Loucy (cell line): ENCODE measurements at regions not wholly inside any gene's neighbourhood (a gene's known extent, or its start where the extent isn't known, plus 50 kb on each side); places are given as distances from the start of the nearest gene placed in this dataset.

ENCODE experiments used
- H2AFZ ChIP-seq: fragments of 200-600 bp; sonication (generic); 2 replicates; pipeline ENCODE4 v1.6.0; 2016; ENCODE audit warnings: antibody characterized with exemption, mild to moderate bottlenecking, low read length, moderate library complexity
- H3F3A ChIP-seq: fragments of 200-600 bp; 2 replicates; pipeline ENCODE4 v1.6.0; 2016; ENCODE audit warnings: antibody characterized with exemption, low read depth, mild to moderate bottlenecking
- H3K27me3 ChIP-seq: fragments of 200-600 bp; sonication (generic); 2 replicates; pipeline ENCODE4 v1.6.1; 2014; ENCODE audit warnings: low read length, mild to moderate bottlenecking; ENCODE audit not compliant: insufficient read depth, poor library complexity, severe bottlenecking
- H3K36me3 ChIP-seq: fragments of 200-600 bp; sonication (generic); 2 replicates; pipeline ENCODE4 v1.6.1; 2016; ENCODE audit warnings: low read length; ENCODE audit not compliant: insufficient read depth
- H3K4me1 ChIP-seq: fragments of 200-600 bp; sonication (generic); 2 replicates; pipeline ENCODE4 v1.5.1; 2014; ENCODE audit warnings: low read length, mild to moderate bottlenecking; ENCODE audit not compliant: insufficient read depth, poor library complexity, severe bottlenecking
- H3K4me2 ChIP-seq: fragments of 200-600 bp; sonication (generic); 2 replicates; pipeline ENCODE4 v1.6.0; 2014; ENCODE audit warnings: antibody characterized with exemption, low read length, low read depth, mild to moderate bottlenecking; ENCODE audit not compliant: poor library complexity, severe bottlenecking
- H3K4me3 ChIP-seq: fragments of 200-600 bp; sonication (generic); 2 replicates; pipeline ENCODE4 v1.5.1; 2014; ENCODE audit warnings: low read length, mild to moderate bottlenecking, mixed read lengths; ENCODE audit not compliant: poor library complexity, severe bottlenecking
- H3K79me2 ChIP-seq: fragments of 200-600 bp; sonication (generic); 2 replicates; pipeline ENCODE4 v1.6.1; 2014; ENCODE audit warnings: low read length; ENCODE audit not compliant: insufficient read depth
- H3K9ac ChIP-seq: fragments of 200-600 bp; sonication (generic); 2 replicates; pipeline ENCODE4 v1.6.0; 2014; ENCODE audit warnings: mild to moderate bottlenecking, low read depth, low read length, moderate library complexity; ENCODE audit not compliant: poor library complexity, severe bottlenecking
- H3K9me2 ChIP-seq: fragments of 200-600 bp; sonication (generic); replicated peaks from 2 replicates; pipeline ENCODE4 v1.6.1; 2016; ENCODE audit warnings: low read depth, low read length, mixed read lengths
- H3K9me3 ChIP-seq: fragments of 200-600 bp; sonication (generic); 2 replicates; pipeline ENCODE4 v1.6.1; 2014; ENCODE audit warnings: mild to moderate bottlenecking, antibody characterized with exemption, low read length, low read depth; ENCODE audit not compliant: insufficient read depth
- H4K20me1 ChIP-seq: fragments of 200-600 bp; sonication (generic); 2 replicates; pipeline ENCODE4 v1.6.0; 2014; ENCODE audit warnings: antibody characterized with exemption, low read length, mild to moderate bottlenecking; ENCODE audit not compliant: insufficient read depth, poor library complexity, severe bottlenecking
- EZH2phosphoT487 ChIP-seq: fragments of 200-600 bp; IDR thresholded peaks from 2 replicates; pipeline ENCODE4 v1.6.1; 2018; ENCODE audit warnings: antibody characterized with exemption, mild to moderate bottlenecking, moderate library complexity, borderline replicate concordance
- TF ChIP-seq, protein P1 (sequence below): fragments of 200-600 bp; sonication (generic); conservative IDR thresholded peaks from 2 replicates; pipeline ENCODE4 v1.5.1; 2014; ENCODE audit warnings: mild to moderate bottlenecking, antibody characterized with exemption, low read length

GRCh38 chr20:60565551-60565950, 607.3 kb downstream of the CDH26 start:
- Histone ChIP-seq H3K9ac (no peak overlapping the region), H3K4me2 (no peak overlapping the region), H3K27me3 (no peaks in the 10 kb centered on the region), H3K79me2 (no peaks in the 10 kb centered on the region), H3K36me3 (no peaks in the 10 kb centered on the region), H3F3A (no peaks in the 10 kb centered on the region), H3K9me3 (no peaks in the 10 kb centered on the region), H2AFZ (no peak overlapping the region), H4K20me1 (no peaks in the 10 kb centered on the region), H3K4me3 (no peak overlapping the region), H3K9me2 (no peaks in the 10 kb centered on the region), H3K4me1 (no peaks in the 10 kb centered on the region)
- TF ChIP-seq, protein P1, sequence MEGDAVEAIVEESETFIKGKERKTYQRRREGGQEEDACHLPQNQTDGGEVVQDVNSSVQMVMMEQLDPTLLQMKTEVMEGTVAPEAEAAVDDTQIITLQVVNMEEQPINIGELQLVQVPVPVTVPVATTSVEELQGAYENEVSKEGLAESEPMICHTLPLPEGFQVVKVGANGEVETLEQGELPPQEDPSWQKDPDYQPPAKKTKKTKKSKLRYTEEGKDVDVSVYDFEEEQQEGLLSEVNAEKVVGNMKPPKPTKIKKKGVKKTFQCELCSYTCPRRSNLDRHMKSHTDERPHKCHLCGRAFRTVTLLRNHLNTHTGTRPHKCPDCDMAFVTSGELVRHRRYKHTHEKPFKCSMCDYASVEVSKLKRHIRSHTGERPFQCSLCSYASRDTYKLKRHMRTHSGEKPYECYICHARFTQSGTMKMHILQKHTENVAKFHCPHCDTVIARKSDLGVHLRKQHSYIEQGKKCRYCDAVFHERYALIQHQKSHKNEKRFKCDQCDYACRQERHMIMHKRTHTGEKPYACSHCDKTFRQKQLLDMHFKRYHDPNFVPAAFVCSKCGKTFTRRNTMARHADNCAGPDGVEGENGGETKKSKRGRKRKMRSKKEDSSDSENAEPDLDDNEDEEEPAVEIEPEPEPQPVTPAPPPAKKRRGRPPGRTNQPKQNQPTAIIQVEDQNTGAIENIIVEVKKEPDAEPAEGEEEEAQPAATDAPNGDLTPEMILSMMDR = no peak
- TF ChIP-seq EZH2phosphoT487 = no peak

- Histone ChIP-seq H3F3A (no peaks in the 10 kb centered on the region), H3K9me2 (no peaks in the 10 kb centered on the region), H3K4me2 (no peak overlapping the region), H3K9me3 (no peaks in the 10 kb centered on the region), H3K36me3 (no peaks in the 10 kb centered on the region), H3K27me3 (no peaks in the 10 kb centered on the region), H3K4me1 (no peaks in the 10 kb centered on the region), H3K79me2 (no peaks in the 10 kb centered on the region), H3K9ac (no peak overlapping the region), H2AFZ (no peak overlapping the region), H4K20me1 (no peaks in the 10 kb centered on the region), H3K4me3 (no peak overlapping the region)
- TF ChIP-seq, protein P1 = no peak
Measured at GRCh38 chr20:60569116-60569515, 610.9 kb downstream of the CDH26 start.

DNA sequence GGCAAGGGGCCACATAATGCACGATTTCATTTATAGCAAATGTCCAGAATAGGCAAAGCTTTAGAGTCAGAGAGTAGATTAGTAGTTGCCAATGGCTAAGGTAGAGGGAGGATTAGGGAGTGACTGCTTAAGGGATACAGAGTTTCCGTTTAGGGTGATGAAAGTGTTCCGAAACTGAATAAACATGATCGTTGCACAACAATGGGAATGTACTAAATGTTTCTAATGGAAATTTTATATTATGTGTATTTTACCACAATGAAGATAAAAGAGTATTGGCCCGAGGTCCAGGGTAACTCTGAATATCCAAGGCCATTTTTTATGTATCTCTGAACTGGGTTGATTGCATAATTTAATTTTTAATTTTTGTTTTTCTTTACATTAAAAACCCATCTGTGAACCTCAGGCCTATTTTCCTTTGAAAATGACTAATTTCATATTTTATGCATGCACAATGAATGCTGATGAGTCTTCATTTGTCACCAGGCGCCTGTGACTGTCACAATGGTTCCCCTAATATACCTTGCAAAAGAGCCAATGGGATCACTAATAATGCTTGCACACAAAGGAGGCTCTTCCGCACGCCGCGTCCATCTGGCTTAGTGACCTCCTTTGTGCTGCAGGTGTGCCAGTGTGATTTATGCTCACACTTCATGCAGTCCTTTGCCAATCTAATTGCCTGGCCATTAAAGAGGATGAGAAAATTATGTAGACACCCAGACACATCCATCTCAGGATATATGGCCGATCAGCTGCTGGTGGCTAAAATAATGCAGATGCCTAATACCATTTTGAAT, 612.5 kb downstream of the CDH26 start:
- no peaks in the 10 kb centered on the region for H3K9me2 ChIP-seq
- H3K4me1 ChIP-seq = no peaks in the 10 kb centered on the region
- TF ChIP-seq, protein P1 = no peak
- TF ChIP-seq EZH2phosphoT487 = no peak

More for the DNA sequence above, 612.5 kb downstream of the CDH26 start:
- Histone ChIP-seq H3K36me3 (no peaks in the 10 kb centered on the region), H3K4me2 (no peak overlapping the region), H3K9me3 (no peaks in the 10 kb centered on the region), H2AFZ (no peak overlapping the region), H3F3A (no peaks in the 10 kb centered on the region), H3K27me3 (no peaks in the 10 kb centered on the region), H4K20me1 (no peaks in the 10 kb centered on the region), H3K4me3 (no peak overlapping the region), H3K79me2 (no peaks in the 10 kb centered on the region), H3K9ac (no peak overlapping the region)
